Activated T-cell treated with anti-CD3 and anti-CD28 coated beads, Interleukin-2, amount 50 U/mL, for 4 hours (primary cell): ENCODE measurements at regions not wholly inside any gene's neighbourhood (a gene's known extent, or its start where the extent isn't known, plus 50 kb on each side); places are given as distances from the start of the nearest gene placed in this dataset.

Experiments
- ATAC-seq, 2 donors: fragments of 200-7000 bp; cut with Tn5 transposase; one replicate each; pipeline ENCODE4 v1.10.0; 2021
- DNase-seq: peaks from one replicate; pipeline ENCODE4 v3.0.0-alpha.2; 2020
- H3K27me3 Mint-ChIP-seq: one replicate; pipeline ENCODE4 v1.8.0; 2021; ENCODE audit warnings: low read depth, mixed read lengths
- H3K36me3 Mint-ChIP-seq: one replicate; pipeline ENCODE4 v1.8.0; 2022; ENCODE audit warnings: mixed read lengths; ENCODE audit not compliant: insufficient read depth
- H3K4me1 Mint-ChIP-seq: one replicate; pipeline ENCODE4 v1.8.0; 2021; ENCODE audit warnings: low read depth, mixed read lengths
- H3K4me3 Mint-ChIP-seq: one replicate; pipeline ENCODE4 v1.8.0; 2021; ENCODE audit warnings: mild to moderate bottlenecking, moderate library complexity, mixed read lengths
- H3K9me3 Mint-ChIP-seq: one replicate; pipeline ENCODE4 v1.8.0; 2021; ENCODE audit warnings: mixed read lengths

DNA sequence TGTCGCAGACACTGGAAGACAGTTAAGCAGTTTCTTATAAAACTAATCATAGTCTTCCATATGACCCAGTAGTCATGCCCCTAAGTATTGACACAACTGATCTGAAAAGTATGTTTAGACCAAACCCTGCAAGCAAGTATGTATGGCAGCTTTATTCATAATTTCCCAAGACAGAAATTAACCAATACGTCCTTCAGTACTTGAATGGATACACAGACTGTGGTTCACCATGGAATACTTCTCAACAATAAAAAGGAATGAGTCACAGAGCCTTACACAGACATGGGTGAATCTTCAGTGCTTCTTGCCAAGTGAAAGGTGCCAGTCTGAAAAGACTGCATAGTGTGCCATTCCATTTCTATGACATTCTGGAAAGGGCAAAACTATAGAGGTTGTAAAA is 50.2 kb upstream of the AKR1E2 start:
- Mint-ChIP-seq H3K27me3 (peaks cover 36% of the 10 kb centered on the region), H3K9me3 (no peaks in the 10 kb centered on the region), H3K4me1 (peaks cover 3% of the 10 kb centered on the region), H3K36me3 (no peaks in the 10 kb centered on the region), H3K4me3 (no peak overlapping the region)
- ATAC-seq, result peak; percentile 73 to 75
- DNase-seq, result no peak

DNA sequence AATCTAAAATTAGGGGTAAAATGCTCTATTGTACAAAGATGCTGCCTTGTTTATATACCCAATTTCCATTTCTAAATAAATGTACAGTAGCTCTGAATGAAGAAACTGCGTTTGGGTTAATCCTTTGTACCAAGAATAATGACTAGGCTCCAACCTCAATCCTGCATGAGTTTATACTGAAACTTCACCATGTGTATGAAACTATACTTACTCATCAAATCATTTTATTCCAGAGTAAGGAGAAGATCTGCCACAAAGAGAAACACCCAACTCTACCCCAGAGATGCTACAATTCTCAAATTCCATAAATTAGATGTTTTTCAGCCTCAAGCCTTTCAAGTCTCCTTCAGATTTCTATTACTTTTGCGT is 53.8 kb upstream of the AKR1E2 start:
- Mint-ChIP-seq H3K27me3 (peaks cover 45% of the 10 kb centered on the region), H3K9me3 (no peaks in the 10 kb centered on the region), H3K4me3 (no peak overlapping the region), H3K36me3 (no peaks in the 10 kb centered on the region), H3K4me1 (peaks cover 3% of the 10 kb centered on the region)
- no peak for ATAC-seq
- no peak for DNase-seq

DNA sequence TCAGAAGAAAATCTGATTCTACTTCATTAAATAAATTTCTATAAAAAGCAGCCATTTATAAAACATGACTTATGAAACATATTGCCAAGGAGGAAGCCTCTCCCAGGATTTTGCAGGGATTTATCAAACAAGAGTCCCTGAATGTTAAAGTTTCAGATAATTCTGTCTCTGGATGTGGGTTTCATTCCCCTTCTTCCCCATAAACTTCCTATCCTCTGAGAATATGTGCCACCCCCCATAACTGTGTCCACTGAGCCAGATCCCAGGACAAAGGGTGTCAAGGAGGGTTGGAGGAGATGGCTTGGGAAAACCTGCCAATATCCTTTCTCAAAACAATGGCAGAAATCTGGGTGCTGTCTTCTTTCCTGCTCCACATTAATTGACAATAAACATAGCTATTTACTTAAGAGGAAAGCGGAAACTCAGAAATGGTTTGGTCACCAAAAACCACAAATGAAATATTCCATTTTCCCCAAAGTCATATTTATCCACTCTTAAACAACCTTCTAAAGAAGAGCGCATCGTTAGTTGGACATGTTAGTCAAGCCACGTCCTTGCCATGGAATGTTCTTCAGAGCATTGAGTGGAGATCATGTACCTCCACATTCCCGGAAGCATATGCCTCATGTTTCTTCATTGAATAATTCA is 54.3 kb upstream of the AKR1E2 start:
- Mint-ChIP-seq H3K4me3 (no peak overlapping the region), H3K36me3 (no peaks in the 10 kb centered on the region), H3K9me3 (no peaks in the 10 kb centered on the region), H3K27me3 (peaks cover 44% of the 10 kb centered on the region), H3K4me1 (peaks cover 3% of the 10 kb centered on the region)
- no peak for ATAC-seq
- no peak for DNase-seq

DNA sequence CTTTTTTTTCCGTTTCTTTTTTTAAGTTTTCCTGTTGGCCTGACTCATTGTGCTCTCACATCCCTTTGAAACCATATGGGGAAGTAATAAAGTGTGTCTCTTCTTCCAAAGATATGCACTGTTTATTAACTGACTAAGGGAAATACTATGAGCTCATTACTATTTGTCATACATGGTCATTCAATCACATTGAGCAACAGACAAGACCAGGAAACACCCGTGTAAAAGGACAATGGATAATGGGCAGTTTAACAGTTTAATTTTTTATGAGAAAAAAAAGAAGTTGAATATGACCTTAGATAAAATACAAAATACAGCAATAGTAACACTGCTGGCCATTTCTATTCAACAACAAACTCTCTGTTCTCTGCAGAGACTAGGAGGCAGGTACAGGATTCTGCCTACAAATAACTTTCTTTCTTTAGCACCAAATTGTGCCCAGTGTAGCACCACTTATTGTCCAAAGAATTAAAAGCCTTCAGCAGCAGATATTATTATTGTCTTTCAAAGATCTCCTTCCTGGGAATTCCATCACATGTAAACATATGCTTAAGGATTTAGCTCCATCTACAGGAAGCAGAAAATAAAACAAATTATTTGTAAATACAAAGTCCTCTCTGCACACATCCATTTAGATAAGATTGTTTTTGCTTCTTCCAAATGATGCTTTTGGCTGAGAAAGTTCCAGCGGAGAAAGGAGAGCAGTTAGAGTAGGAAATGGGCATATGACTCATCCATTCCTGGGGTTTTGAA is 55.0 kb upstream of the AKR1E2 start:
- H3K4me3 Mint-ChIP-seq, result no peak overlapping the region
- H3K9me3 Mint-ChIP-seq, result no peaks in the 10 kb centered on the region
- peaks cover under 1% of the 10 kb centered on the region for H3K4me1 Mint-ChIP-seq
- peaks cover 44% of the 10 kb centered on the region for H3K27me3 Mint-ChIP-seq
- no peaks in the 10 kb centered on the region for H3K36me3 Mint-ChIP-seq
- no peak for ATAC-seq
- no peak for DNase-seq

DNA sequence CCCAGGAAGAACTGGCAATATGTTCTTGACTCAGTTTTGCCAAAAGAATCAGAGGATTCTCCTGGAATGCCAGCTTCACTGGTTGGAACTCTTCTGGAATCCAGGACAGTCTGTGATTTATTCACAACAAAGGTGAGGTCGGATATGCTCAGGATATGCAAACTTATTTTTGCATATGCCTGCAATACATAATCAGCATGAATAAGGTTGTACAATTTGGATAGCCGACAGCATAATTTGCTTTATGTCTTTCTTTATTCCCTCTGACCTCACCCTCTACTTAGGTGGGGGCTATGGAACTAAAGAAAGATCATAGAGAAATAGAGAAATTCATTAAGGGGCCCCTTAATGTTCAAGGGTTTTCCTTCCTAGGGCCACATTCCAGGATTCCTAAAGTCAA is 57.6 kb upstream of the AKR1E2 start:
- Mint-ChIP-seq H3K9me3 (no peaks in the 10 kb centered on the region), H3K27me3 (peaks cover 35% of the 10 kb centered on the region), H3K4me3 (no peak overlapping the region), H3K4me1 (peaks cover 3% of the 10 kb centered on the region), H3K36me3 (no peaks in the 10 kb centered on the region)
- ATAC-seq (no peak), DNase-seq (no peak)

DNA sequence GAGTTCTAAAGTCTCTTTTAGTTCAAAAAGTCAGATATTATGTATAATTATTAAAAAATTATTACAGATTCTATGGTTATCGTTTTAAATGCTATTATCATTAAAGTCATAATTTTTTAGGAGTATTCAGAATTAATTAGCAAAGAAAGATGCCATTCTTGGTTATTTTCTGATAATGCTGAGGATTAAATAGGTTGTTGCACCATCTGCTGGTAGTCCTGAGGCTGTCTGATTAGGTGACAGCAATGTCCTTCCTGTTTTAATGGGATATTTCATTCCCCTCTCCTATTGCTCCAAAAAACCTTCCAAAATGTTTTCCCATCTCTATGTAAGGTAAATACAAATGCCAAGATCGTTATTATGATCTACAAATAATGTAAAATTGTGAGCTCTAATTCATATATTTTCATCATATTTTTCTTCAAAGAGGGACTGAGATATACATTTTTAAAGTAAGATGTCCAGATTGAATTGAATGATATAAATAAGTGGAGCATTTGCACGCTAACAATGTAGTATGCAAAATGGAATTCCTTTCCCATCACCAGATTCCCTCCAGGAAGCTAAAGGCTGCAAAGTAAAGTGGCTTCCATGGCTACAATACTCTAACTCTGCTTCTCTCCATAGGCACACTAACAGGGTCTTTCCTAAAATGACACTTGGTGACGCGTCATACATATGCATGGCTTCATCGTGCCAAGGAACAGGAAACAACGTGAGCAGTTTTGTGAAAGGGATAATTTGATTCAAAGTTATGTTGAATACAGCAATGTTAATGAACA is 58.8 kb upstream of the AKR1E2 start:
- peaks cover 3% of the 10 kb centered on the region for H3K4me1 Mint-ChIP-seq
- ATAC-seq (no peak), DNase-seq (no peak)
- no peaks in the 10 kb centered on the region for H3K9me3 Mint-ChIP-seq
- H3K36me3 Mint-ChIP-seq, result no peaks in the 10 kb centered on the region
- H3K27me3 Mint-ChIP-seq, result peaks cover 26% of the 10 kb centered on the region
- no peak overlapping the region for H3K4me3 Mint-ChIP-seq

DNA sequence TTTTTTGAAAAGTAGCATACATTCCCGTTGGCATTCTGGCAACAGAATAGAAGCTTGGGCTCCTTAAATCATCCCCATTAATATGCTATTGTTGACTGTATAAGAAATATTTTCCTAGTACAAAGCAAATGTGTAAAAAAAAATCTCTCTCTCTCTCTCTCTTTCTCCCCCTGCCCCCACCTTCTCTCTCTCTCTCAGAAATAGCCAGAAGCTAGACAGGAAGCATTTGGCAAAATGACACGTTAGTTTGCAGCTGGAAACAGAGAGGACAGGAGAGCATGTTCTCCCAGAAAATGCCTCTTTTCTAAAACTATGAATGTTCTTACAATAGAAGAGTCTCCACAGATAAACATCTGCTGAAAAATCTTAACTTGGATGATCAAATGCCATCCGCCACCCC is 59.6 kb upstream of the AKR1E2 start:
- peaks cover 19% of the 10 kb centered on the region for H3K27me3 Mint-ChIP-seq
- no peak overlapping the region for H3K4me3 Mint-ChIP-seq
- H3K9me3 Mint-ChIP-seq, result no peaks in the 10 kb centered on the region
- ATAC-seq (no peak), DNase-seq (no peak)
- peaks cover 3% of the 10 kb centered on the region for H3K4me1 Mint-ChIP-seq
- no peaks in the 10 kb centered on the region for H3K36me3 Mint-ChIP-seq

DNA sequence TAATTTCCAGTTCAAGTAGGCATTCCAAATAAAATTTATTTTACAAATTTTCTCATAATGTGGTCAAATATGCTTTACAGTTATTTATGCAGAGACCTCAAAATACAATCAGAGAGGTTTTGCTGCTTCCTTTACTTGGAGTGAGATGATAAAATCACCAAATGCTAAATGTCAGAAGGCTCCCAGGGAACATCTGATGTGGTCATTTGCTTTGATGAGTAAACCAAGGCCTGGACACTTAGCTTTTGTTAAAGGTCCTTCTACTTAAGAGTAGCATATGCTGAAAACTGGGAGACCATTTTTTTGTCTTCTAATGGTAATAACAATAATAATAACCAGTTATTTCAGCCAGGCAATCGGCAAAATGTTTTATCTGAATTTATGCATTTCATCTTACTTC is 60.6 kb upstream of the AKR1E2 start:
- no peak for ATAC-seq
- DNase-seq, result no peak
- H3K27me3 Mint-ChIP-seq, result peaks cover 10% of the 10 kb centered on the region

DNA sequence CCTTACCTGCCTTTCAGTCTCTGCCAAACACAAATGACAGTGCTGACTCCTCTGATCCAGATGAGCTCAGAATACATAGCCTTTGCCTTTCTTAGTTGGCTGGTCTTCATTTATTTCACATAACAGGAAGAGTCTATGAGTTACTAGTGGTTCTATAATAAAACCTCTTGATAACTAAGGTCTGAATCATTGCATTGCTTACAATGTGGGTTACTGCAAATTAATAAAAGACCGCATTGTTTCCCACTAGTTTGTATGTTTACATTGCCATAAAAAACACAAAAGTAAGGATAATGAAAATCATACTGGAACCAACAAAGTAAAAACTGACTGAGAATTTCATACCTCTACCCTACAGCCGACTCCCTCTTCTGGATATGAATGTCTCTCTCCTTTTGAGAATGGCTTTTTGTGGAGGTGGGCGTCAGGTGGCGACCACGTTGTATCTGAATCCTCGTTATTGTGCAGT is 62.0 kb upstream of the AKR1E2 start:
- H3K4me3 Mint-ChIP-seq, result no peak overlapping the region
- no peaks in the 10 kb centered on the region for H3K36me3 Mint-ChIP-seq
- ATAC-seq (peak; percentile 37 to 72), DNase-seq (no peak)
- no peaks in the 10 kb centered on the region for H3K9me3 Mint-ChIP-seq
- H3K27me3 Mint-ChIP-seq, result peaks cover 16% of the 10 kb centered on the region
- peaks cover 3% of the 10 kb centered on the region for H3K4me1 Mint-ChIP-seq

More for the DNA sequence above, 60.6 kb upstream of the AKR1E2 start:
- no peak overlapping the region for H3K4me3 Mint-ChIP-seq
- H3K36me3 Mint-ChIP-seq, result no peaks in the 10 kb centered on the region
- peaks cover 3% of the 10 kb centered on the region for H3K4me1 Mint-ChIP-seq
- no peaks in the 10 kb centered on the region for H3K9me3 Mint-ChIP-seq

DNA sequence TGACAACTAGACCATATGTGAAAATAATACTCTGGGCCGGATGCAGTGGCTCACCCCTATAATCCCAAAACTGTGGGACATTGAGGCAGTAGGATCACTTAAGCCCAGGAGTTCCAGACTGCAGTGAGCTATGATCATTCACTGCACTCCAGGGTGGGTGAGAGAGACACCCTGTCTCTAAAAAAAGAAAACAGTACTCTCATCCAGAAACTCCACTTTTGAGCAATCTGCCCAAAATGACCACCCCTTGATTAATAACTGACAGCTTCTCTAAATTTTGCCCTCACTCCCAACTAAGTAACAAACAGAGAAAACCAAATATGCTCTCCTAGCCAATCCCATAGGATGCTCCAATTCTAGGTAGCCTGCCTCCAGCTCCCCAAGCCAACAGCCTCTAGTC is 62.5 kb upstream of the AKR1E2 start:
- Mint-ChIP-seq H3K27me3 (peaks cover 15% of the 10 kb centered on the region), H3K4me1 (peaks cover 3% of the 10 kb centered on the region), H3K4me3 (no peak overlapping the region), H3K9me3 (no peaks in the 10 kb centered on the region), H3K36me3 (no peaks in the 10 kb centered on the region)
- DNase-seq, result no peak
- no peak for ATAC-seq

DNA sequence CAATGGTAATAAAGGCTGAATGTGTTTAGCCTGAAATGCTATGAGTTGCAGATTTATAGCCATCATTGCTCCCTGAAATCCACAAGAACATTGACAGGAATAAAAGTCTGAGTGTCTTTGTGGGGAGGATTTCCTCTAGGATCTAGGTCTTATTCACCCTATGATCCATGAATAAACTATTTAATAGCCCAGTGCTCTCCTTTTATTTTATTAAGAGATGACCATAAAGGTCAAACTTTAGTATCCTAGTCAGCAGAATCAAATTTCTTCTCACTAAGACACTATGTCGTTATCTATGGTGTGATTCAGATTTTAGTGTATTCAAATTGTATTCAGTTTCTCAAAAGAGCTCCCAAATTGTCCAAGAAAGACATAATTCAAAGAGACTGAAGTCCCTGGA is 67.8 kb upstream of the AKR1E2 start:
- DNase-seq, result no peak
- H3K4me3 Mint-ChIP-seq, result no peak overlapping the region
- H3K4me1 Mint-ChIP-seq, result no peaks in the 10 kb centered on the region
- ATAC-seq, result no peak
- no peaks in the 10 kb centered on the region for H3K36me3 Mint-ChIP-seq
- no peaks in the 10 kb centered on the region for H3K9me3 Mint-ChIP-seq
- peaks cover 24% of the 10 kb centered on the region for H3K27me3 Mint-ChIP-seq

DNA sequence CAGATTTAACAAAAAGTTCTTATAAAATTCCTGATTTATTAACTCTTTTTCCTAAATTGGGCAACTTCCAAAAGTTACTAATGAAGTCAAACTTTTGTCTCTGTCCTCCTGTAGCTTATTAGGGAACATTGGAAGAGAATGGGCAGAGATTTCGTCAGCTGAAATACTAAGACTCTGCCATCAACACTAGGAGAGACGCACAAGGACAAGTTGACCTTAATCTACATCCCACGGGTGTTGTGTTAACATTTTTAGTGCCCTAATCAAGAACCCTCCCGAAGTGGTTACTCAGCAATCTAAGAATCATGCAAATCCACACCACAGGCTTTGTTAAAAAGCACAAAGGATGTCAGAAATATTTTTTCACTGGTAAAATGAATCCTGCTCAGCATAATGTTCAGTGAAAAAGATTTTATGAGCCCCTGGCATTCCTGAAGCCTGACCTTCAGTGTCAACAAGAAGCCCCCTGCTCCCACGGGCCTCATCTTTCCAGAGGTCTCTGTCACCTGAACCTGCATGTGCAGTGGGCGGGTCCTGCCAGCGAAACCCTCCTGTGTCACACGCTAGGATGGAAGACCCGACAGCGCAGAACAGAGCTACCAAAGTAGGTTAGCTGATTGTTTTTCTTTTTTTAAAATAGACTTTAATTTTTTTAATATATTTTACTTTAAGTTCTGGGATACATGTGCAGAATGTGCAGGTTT is 70.6 kb upstream of the AKR1E2 start:
- DNase-seq (no peak), ATAC-seq (no peak)
- Mint-ChIP-seq H3K4me1 (no peaks in the 10 kb centered on the region), H3K27me3 (peaks cover 32% of the 10 kb centered on the region), H3K9me3 (no peaks in the 10 kb centered on the region), H3K36me3 (no peaks in the 10 kb centered on the region), H3K4me3 (no peak overlapping the region)

DNA sequence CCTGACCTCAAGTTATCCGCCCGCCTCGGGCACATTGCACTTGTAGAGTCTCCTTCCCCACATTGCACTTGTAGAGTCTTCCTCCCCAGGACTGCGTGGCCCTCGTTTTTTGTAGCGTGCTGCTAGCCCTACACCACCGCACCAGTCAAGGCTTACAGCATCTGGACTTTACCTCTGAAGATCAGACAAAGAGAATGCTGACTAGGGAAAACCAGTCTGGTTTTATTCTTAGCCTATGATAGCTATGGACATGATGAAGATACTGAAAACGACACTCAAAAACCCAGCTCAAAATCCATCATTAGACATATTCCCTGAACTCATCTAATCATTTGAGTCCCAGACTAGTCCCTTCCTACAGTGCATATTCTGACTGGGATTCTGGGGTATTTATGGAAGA is 71.9 kb upstream of the AKR1E2 start:
- no peak for DNase-seq
- Mint-ChIP-seq H3K9me3 (no peaks in the 10 kb centered on the region), H3K36me3 (no peaks in the 10 kb centered on the region), H3K4me1 (no peaks in the 10 kb centered on the region), H3K27me3 (peaks cover 31% of the 10 kb centered on the region), H3K4me3 (no peak overlapping the region)
- no peak for ATAC-seq

DNA sequence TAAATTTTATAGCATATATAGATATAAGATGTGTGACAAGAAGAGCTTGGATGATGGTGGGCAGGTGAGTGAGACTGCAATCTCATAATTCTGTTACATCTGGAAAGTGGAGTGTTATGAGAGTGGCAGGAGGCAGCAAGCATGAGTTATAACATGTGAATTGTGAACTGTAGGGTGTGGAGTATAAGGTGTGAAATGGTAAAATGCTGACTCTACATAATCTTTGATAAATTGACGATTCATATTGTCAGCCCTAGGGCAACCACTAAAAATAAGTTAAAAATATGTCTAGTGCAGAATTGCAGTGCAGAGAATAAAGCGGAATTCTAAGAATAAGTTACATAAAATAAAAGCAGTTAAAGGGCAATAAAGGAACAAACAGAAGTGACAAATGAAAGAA is 74.8 kb upstream of the AKR1E2 start:
- Mint-ChIP-seq H3K4me3 (no peak overlapping the region), H3K4me1 (no peaks in the 10 kb centered on the region), H3K36me3 (no peaks in the 10 kb centered on the region), H3K9me3 (no peaks in the 10 kb centered on the region), H3K27me3 (peaks cover 36% of the 10 kb centered on the region)
- ATAC-seq (no peak), DNase-seq (no peak)
